Neural cell (in vitro differentiated cells): ENCODE measurements at regions not wholly inside any gene's neighbourhood (a gene's known extent, or its start where the extent isn't known, plus 50 kb on each side); places are given as distances from the start of the nearest gene placed in this dataset.

Experiments used
- H2AFZ ChIP-seq: fragments of 200-600, 300-800 bp; sonication (generic), shearing (Covaris generic); 2 replicates; pipeline ENCODE4 v1.6.0; 2014; ENCODE audit warnings: low read depth, mild to moderate bottlenecking, antibody characterized with exemption, low read length, moderate library complexity
- H3F3A ChIP-seq: fragments of 200-600 bp; shearing (Covaris generic); 2 replicates; pipeline ENCODE4 v1.6.1; 2016; ENCODE audit warnings: mild to moderate bottlenecking, moderate library complexity, mixed read lengths, antibody characterized with exemption, low read length; ENCODE audit not compliant: insufficient read depth, poor library complexity, severe bottlenecking
- H3K27ac ChIP-seq: fragments of 200-600, 300-800 bp; sonication (generic), shearing (Covaris generic); 2 replicates; pipeline ENCODE4 v1.5.1; 2014; ENCODE audit warnings: mild to moderate bottlenecking, low read length, moderate library complexity
- H3K27me3 ChIP-seq: fragments of 300-800, 200-600 bp; sonication (generic), shearing (Covaris generic); 2 replicates; pipeline ENCODE4 v1.6.0; 2014; ENCODE audit warnings: mild to moderate bottlenecking, low read depth, low read length, moderate library complexity; ENCODE audit not compliant: insufficient read depth
- H3K36me3 ChIP-seq: fragments of 300-800, 200-600 bp; sonication (generic), shearing (Covaris generic); 2 replicates; pipeline ENCODE4 v1.5.1; 2014; ENCODE audit warnings: mild to moderate bottlenecking, antibody characterized with exemption, low read length, moderate library complexity; ENCODE audit not compliant: insufficient read depth
- H3K4me2 ChIP-seq: fragments of 300-800, 200-600 bp; sonication (generic), shearing (Covaris generic); 2 replicates; pipeline ENCODE4 v1.6.0; 2014; ENCODE audit warnings: mild to moderate bottlenecking, low read length
- H3K4me3 ChIP-seq: fragments of 300-800, 200-600 bp; sonication (generic), shearing (Covaris generic); 2 replicates; pipeline ENCODE4 v1.5.1; 2014; ENCODE audit warnings: mild to moderate bottlenecking, low read length, moderate library complexity
- H3K79me2 ChIP-seq: fragments of 200-600 bp; shearing (Covaris generic); replicated peaks from 2 replicates; pipeline ENCODE4 v1.6.0; 2014; ENCODE audit warnings: mild to moderate bottlenecking, low read length, moderate library complexity; ENCODE audit not compliant: insufficient read depth
- H3K9ac ChIP-seq: fragments of 300-800, 200-600 bp; sonication (generic), shearing (Covaris generic); 2 replicates; pipeline ENCODE4 v1.6.1; 2016; ENCODE audit warnings: mild to moderate bottlenecking, low read length, mixed read lengths
- H3K9me2 ChIP-seq: fragments of 200-600 bp; shearing (Covaris generic); 2 replicates; pipeline ENCODE4 v1.6.1; 2016; ENCODE audit warnings: mild to moderate bottlenecking, low read length, mixed read lengths; ENCODE audit not compliant: insufficient read depth
- H3K9me3 ChIP-seq: fragments of 200-600, 300-800 bp; sonication (generic), shearing (Covaris generic); 2 replicates; pipeline ENCODE4 v1.6.1; 2016; ENCODE audit warnings: mild to moderate bottlenecking, mixed run types, low read length, moderate library complexity, mixed read lengths
- H4K20me1 ChIP-seq: fragments of 200-600 bp; shearing (Covaris generic); 2 replicates; pipeline ENCODE4 v1.6.1; 2016; ENCODE audit warnings: mild to moderate bottlenecking, mixed run types; ENCODE audit not compliant: insufficient read depth
- CTCF ChIP-seq: fragments of 450-650 bp; IDR thresholded peaks from 2 replicates; pipeline ENCODE4 v1.5.1; 2014; ENCODE audit warnings: antibody characterized with exemption, mild to moderate bottlenecking, moderate library complexity; ENCODE audit not compliant: poor library complexity, severe bottlenecking
- EP300 ChIP-seq: fragments of 450-650 bp; conservative IDR thresholded peaks from 2 replicates; pipeline ENCODE4 v1.6.1; 2014; ENCODE audit warnings: antibody characterized with exemption, mild to moderate bottlenecking, moderate library complexity; ENCODE audit not compliant: poor library complexity, severe bottlenecking
- EZH2 ChIP-seq: fragments of 200-600, 300-800 bp; shearing (Covaris generic), sonication (generic); IDR thresholded peaks from 2 replicates; pipeline ENCODE4 v1.6.1; 2014; ENCODE audit warnings: antibody characterized with exemption, low read length, borderline replicate concordance, mild to moderate bottlenecking; ENCODE audit not compliant: insufficient read depth, poor library complexity, severe bottlenecking
- MXI1 ChIP-seq: fragments of 450-650 bp; conservative IDR thresholded peaks from 2 replicates; pipeline ENCODE4 v1.6.1; 2014; ENCODE audit warnings: antibody characterized with exemption, mild to moderate bottlenecking; ENCODE audit not compliant: poor library complexity, severe bottlenecking
- POLR2AphosphoS5 ChIP-seq: IDR thresholded peaks from 2 replicates; pipeline ENCODE4 v1.6.1; 2012
- RAD21 ChIP-seq: fragments of 450-650 bp; conservative IDR thresholded peaks from 2 replicates; pipeline ENCODE4 v1.6.1; 2014; ENCODE audit warnings: antibody characterized with exemption, mild to moderate bottlenecking, moderate library complexity
- REST ChIP-seq: IDR thresholded peaks from 2 replicates; pipeline ENCODE4 v1.6.1; 2012; ENCODE audit warnings: borderline replicate concordance
- SMC3 ChIP-seq: fragments of 450-650 bp; conservative IDR thresholded peaks from 2 replicates; pipeline ENCODE4 v1.6.1; 2014; ENCODE audit warnings: antibody characterized with exemption, mild to moderate bottlenecking, moderate library complexity; ENCODE audit not compliant: poor library complexity
- TAF1 ChIP-seq: IDR thresholded peaks from 2 replicates; pipeline ENCODE4 v1.6.1; 2012; ENCODE audit warnings: low read depth

DNA sequence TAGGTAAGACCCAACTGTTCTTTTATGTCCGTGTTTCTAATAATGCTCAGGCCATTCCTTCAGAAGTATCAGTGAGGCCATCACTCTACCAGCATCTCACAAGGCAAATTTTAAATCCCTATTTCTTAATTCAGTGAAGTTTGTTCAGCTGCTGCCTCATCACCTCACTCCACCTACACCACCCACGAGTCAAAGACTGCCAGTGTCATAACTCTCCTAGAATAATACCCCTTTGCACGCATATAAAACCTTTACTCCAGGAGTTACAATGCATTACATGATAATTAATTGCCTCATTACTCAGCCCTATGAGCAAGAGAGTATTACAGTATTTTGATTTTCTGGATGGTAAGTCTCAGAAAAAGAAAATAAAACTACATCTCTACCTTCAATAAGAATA lies 793.6 kb downstream of the TFAP2A start:
- Histone ChIP-seq H3K36me3 (no peaks in the 10 kb centered on the region), H3K9me2 (no peaks in the 10 kb centered on the region), H3K4me2 (no peak overlapping the region), H3K4me3 (no peak overlapping the region), H4K20me1 (no peaks in the 10 kb centered on the region), H3K9ac (no peak overlapping the region), H3K27me3 (no peaks in the 10 kb centered on the region), H3F3A (no peaks in the 10 kb centered on the region), H3K27ac (no peak overlapping the region), H2AFZ (no peak overlapping the region), H3K79me2 (no peaks in the 10 kb centered on the region), H3K9me3 (peaks cover 5% of the 10 kb centered on the region)
- TF ChIP-seq TAF1 (no peak), EZH2 (no peak), REST (no peak), POLR2AphosphoS5 (no peak), EP300 (no peak), MXI1 (no peak), RAD21 (no peak), SMC3 (no peak), CTCF (no peak)

DNA sequence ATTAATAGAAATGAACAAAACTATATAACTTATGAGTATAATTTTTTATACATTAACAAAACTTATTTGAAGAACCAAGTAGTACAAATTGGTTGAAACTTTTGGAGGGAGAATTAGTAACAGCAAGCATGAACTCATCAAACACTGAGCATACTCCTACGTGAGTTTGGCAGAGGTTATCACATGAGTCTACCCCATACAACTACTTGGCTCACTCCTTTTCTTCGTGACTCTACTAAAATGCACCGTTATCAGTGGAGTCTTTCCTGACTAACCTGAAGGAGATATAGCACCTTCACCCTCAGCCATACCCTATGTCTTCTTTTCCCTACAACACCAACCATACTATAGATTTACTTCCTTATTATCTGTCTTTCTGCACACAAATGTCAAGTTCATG lies 794.2 kb downstream of the TFAP2A start:
- no peak overlapping the region for H3K9ac ChIP-seq
- no peaks in the 10 kb centered on the region for H3F3A ChIP-seq

More for the DNA sequence above, 794.2 kb downstream of the TFAP2A start:
- Histone ChIP-seq H4K20me1 (no peaks in the 10 kb centered on the region), H3K9me2 (no peaks in the 10 kb centered on the region), H3K9me3 (peaks cover 5% of the 10 kb centered on the region), H3K79me2 (no peaks in the 10 kb centered on the region), H3K36me3 (no peaks in the 10 kb centered on the region), H3K4me2 (no peak overlapping the region), H3K4me3 (no peak overlapping the region), H3K27me3 (no peaks in the 10 kb centered on the region), H3K27ac (no peak overlapping the region), H2AFZ (no peak overlapping the region)
- no peak for TF ChIP-seq POLR2AphosphoS5
- no peak for TF ChIP-seq SMC3
- TF ChIP-seq EZH2, result no peak
- no peak for TF ChIP-seq CTCF
